PC-3 (cell line): ENCODE measurements at regions not wholly inside any gene's neighbourhood (a gene's known extent, or its start where the extent isn't known, plus 50 kb on each side); places are given as distances from the start of the nearest gene placed in this dataset.
A peak's percentile ranks its signal among the peaks of the same experiment; 100 is the strongest.

Experiments used
- ATAC-seq: fragments of 200-7000 bp; cut with Tn5 transposase; 2 replicates; pipeline ENCODE4 v1.9.1; 2020; ENCODE audit warnings: mild to moderate bottlenecking, moderate library complexity
- BruUV-seq: library from RNA; stranded (reverse); fragments of 400-500 nt; replicated peaks from 2 replicates; lab custom pipeline; 2021; lab: Mats Ljungman, UMichigan
- CTCF ChIA-PET: fragments of 300-600 bp; sonication (Branson Sonifier 250); formaldehyde crosslinking; loops from one replicate; lab custom pipeline; 2022; ENCODE audit warnings: antibody characterized with exemption; lab: Charles Lee
- POLR2A ChIA-PET: fragments of 300-600 bp; sonication (Branson Sonifier 250); formaldehyde crosslinking; loops from one replicate; lab custom pipeline; 2022; ENCODE audit warnings: antibody characterized with exemption; ENCODE audit not compliant: unreplicated experiment; lab: Charles Lee
- DNase-seq: peaks from one replicate; pipeline ENCODE4 v3.0.0-alpha.2; 2015
- H2AFZ ChIP-seq: fragments of 300-600 bp; sonication (generic); 2 replicates; pipeline ENCODE4 v1.6.0; 2016; ENCODE audit warnings: antibody characterized with exemption, low read length
- H3F3A ChIP-seq: fragments of 300-600 bp; sonication (generic); one replicate; pipeline ENCODE4 v1.6.0; 2017; ENCODE audit warnings: antibody characterized with exemption, low read length, control low read depth, mild to moderate bottlenecking; ENCODE audit not compliant: unreplicated experiment
- H3K27ac ChIP-seq: fragments of 300-600 bp; sonication (generic); 2 replicates; pipeline ENCODE4 v1.5.1; 2016; ENCODE audit warnings: mild to moderate bottlenecking, low read length
- H3K27me3 ChIP-seq: fragments of 300-600 bp; sonication (generic); 2 replicates; pipeline ENCODE4 v1.6.1; 2016; ENCODE audit warnings: low read length, mixed read lengths
- H3K36me3 ChIP-seq: fragments of 300-600 bp; sonication (generic); 2 replicates; pipeline ENCODE4 v1.6.1; 2016; ENCODE audit warnings: low read depth, mixed run types, low read length, mixed read lengths
- H3K4me1 ChIP-seq: fragments of 300-600 bp; sonication (generic); 2 replicates; pipeline ENCODE4 v1.5.1; 2016; ENCODE audit warnings: low read length; ENCODE audit not compliant: insufficient read depth
- H3K4me2 ChIP-seq: fragments of 300-600 bp; sonication (generic); 2 replicates; pipeline ENCODE4 v1.6.0; 2016; ENCODE audit warnings: low read length
- H3K4me3 ChIP-seq: fragments of 300-600 bp; sonication (generic); 2 replicates; pipeline ENCODE4 v1.5.1; 2016; ENCODE audit warnings: mild to moderate bottlenecking, low read length, mixed read lengths
- H3K79me2 ChIP-seq: fragments of 300-600 bp; sonication (generic); 2 replicates; pipeline ENCODE4 v1.6.1; 2017; ENCODE audit warnings: low read length, mixed read lengths
- H3K9ac ChIP-seq: fragments of 300-600 bp; sonication (generic); 2 replicates; pipeline ENCODE4 v1.6.0; 2016; ENCODE audit warnings: mild to moderate bottlenecking, low read length
- H3K9me2 ChIP-seq: fragments of 300-600 bp; sonication (generic); replicated peaks from 2 replicates; pipeline ENCODE4 v1.6.1; 2016; ENCODE audit warnings: mixed run types, low read length, mixed read lengths
- H3K9me3 ChIP-seq: fragments of 300-600 bp; sonication (generic); 2 replicates; pipeline ENCODE4 v1.6.1; 2016; ENCODE audit warnings: low read length, mixed read lengths
- H4K20me1 ChIP-seq: fragments of 300-600 bp; sonication (generic); 2 replicates; pipeline ENCODE4 v1.6.1; 2016; ENCODE audit warnings: low read length, mixed read lengths
- CTCF ChIP-seq: fragments of 300-600 bp; sonication (generic); conservative IDR thresholded peaks from 2 replicates; pipeline ENCODE4 v1.5.1; 2017; ENCODE audit warnings: antibody characterized with exemption, low read depth, mild to moderate bottlenecking, low read length
- EZH2 ChIP-seq: fragments of 300-600 bp; sonication (generic); IDR thresholded peaks from one replicate; pipeline ENCODE4 v1.6.1; 2017; ENCODE audit warnings: antibody characterized with exemption, mild to moderate bottlenecking, low read length; ENCODE audit not compliant: unreplicated experiment
- EZH2phosphoT487 ChIP-seq: fragments of 300-600 bp; sonication (generic); IDR thresholded peaks from 2 replicates; pipeline ENCODE4 v1.6.1; 2018; ENCODE audit warnings: mild to moderate bottlenecking, antibody characterized with exemption, low read length, borderline replicate concordance
- intact Hi-C: fragments of 100-400 bp; cut with micrococcal nuclease; formaldehyde crosslinking; loops from 2 replicates; pipeline ENCODE4 v1.9.0; 2023

GRCh38 chr2:236922061-236922460, 163.6 kb upstream of the COPS8 start:
- BruUV-seq: no TSS peak
- TF ChIP-seq CTCF (no peak), EZH2 (no peak), EZH2phosphoT487 (no peak)
- Histone ChIP-seq H4K20me1 (no peaks in the 10 kb centered on the region), H3K4me1 (no peaks in the 10 kb centered on the region), H3K9me2 (no peaks in the 10 kb centered on the region), H2AFZ (no peak overlapping the region), H3K27ac (no peak overlapping the region), H3K27me3 (no peaks in the 10 kb centered on the region), H3K4me2 (no peak overlapping the region), H3K9me3 (no peaks in the 10 kb centered on the region), H3F3A (no peaks in the 10 kb centered on the region), H3K4me3 (no peak overlapping the region), H3K79me2 (no peaks in the 10 kb centered on the region), H3K9ac (no peak overlapping the region), H3K36me3 (no peaks in the 10 kb centered on the region)
- intact Hi-C loops: no loop called here
- POLR2A ChIA-PET: no interaction called here
- CTCF ChIA-PET: no interaction called here
- DNase-seq (no peak), ATAC-seq (no peak)

DNA sequence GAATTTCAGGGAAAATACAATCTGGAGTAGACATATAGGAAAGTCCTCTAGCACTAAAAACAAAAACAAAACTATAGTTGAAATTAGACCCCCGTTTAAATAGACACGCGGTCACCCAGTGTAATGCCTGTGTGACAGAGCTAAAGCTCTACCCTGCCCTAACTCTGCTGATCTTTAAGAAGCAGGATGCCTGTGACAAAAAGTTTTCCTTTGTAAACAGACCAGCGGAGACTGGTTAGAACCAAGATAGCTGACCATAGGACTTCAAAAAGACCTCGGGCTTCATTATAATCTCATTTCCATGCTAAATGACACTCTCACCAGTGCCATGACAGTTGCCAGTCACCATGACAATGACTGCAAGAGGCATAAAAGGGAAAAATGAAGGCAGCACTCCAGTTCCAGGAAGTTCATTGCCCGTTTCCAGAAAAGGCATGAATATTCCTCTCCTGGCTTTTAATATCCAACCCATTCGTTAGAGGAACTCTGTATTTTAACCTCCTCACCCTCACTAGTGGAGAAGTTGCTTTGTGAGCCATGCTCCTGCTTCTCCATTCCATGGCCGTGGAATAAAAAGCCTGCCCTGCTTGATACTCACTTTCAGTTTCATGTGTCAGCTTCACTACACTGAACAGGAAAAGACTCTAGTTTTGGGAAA, 157.2 kb upstream of the COPS8 start:
- Histone ChIP-seq H3K4me1 (peaks cover 3% of the 10 kb centered on the region; the same call in 1 of the 2 replicates), H4K20me1 (no peaks in the 10 kb centered on the region), H3K27ac (no peak overlapping the region), H3K9ac (no peak overlapping the region), H3K4me3 (peak overlapping the region; percentile 51), H3F3A (no peaks in the 10 kb centered on the region), H3K79me2 (no peaks in the 10 kb centered on the region), H3K9me3 (no peaks in the 10 kb centered on the region), H2AFZ (peak overlapping the region; percentile 69), H3K9me2 (no peaks in the 10 kb centered on the region), H3K36me3 (no peaks in the 10 kb centered on the region), H3K4me2 (peak overlapping the region; percentile 71), H3K27me3 (no peaks in the 10 kb centered on the region)
- no peak for DNase-seq
- ATAC-seq: no peak
- TF ChIP-seq CTCF: no peak
- intact Hi-C loops: no loop called here
- ChIA-PET CTCF (no interaction called here), POLR2A (no interaction called here)
- BruUV-seq: no TSS peak

DNA sequence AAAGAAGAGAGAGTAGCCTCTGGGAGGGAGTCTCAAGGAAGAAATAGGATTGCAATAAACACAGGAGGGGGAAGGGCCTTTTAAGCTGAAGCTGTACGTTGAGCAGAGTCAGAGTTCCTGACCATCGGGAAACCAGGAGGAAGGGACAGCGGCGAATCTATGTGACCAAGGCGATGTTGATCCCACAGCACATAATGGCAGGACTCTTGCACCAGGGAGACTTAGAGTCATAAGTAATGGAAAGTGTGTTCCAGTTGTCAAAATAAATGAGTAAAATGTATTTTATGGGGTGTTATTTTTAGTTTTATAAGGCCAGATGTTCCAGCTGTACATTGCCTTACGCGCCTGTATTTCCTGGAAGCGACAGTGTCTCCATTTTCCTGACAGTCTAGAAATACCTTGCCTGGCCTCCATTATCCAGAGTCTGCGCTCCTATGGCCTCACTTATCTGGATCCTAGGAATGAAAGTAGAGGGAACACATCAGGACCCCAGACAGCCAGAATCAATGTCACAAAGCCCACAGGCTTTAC, 152.8 kb upstream of the COPS8 start:
- intact Hi-C loops: no loop called here
- TF ChIP-seq EZH2 (no peak), EZH2phosphoT487 (no peak), CTCF (no peak)
- ATAC-seq: no peak
- Histone ChIP-seq H4K20me1 (no peaks in the 10 kb centered on the region), H3K27me3 (no peaks in the 10 kb centered on the region), H3K4me3 (no peak overlapping the region), H3K4me2 (no peak overlapping the region), H3K36me3 (no peaks in the 10 kb centered on the region), H3K9me3 (no peaks in the 10 kb centered on the region), H2AFZ (no peak overlapping the region), H3F3A (no peaks in the 10 kb centered on the region), H3K79me2 (no peaks in the 10 kb centered on the region), H3K27ac (no peak overlapping the region), H3K9ac (no peak overlapping the region), H3K4me1 (peaks cover 3% of the 10 kb centered on the region; the same call in 1 of the 2 replicates), H3K9me2 (no peaks in the 10 kb centered on the region)
- ChIA-PET POLR2A (no interaction called here), CTCF (no interaction called here)
- DNase-seq: no peak
- BruUV-seq: no TSS peak
